GM12891 (cell line): ENCODE measurements at regions not wholly inside any gene's neighbourhood (a gene's known extent, or its start where the extent isn't known, plus 50 kb on each side); places are given as distances from the start of the nearest gene placed in this dataset.

Source experiments
- POLR2A ChIP-seq: IDR thresholded peaks from 2 replicates; pipeline ENCODE4 v1.6.1; 2011; ENCODE audit warnings: low read depth, low read length, control low read depth
- POLR2AphosphoS5 ChIP-seq: IDR thresholded peaks from 2 replicates; pipeline ENCODE4 v1.6.1; 2011; ENCODE audit warnings: low read depth, low read length, control low read depth
- POU2F2 ChIP-seq: IDR thresholded peaks from 2 replicates; pipeline ENCODE4 v1.6.1; 2011; ENCODE audit warnings: low read depth, mild to moderate bottlenecking, control low read depth, low read length, moderate library complexity

GRCh38 chr12:34406228-34406995 is 384.1 kb downstream of the ALG10 start:
- no peak for TF ChIP-seq POLR2A
- TF ChIP-seq POU2F2: no peak
- TF ChIP-seq POLR2AphosphoS5: no peak
